Activated T-cell treated with anti-CD3 and anti-CD28 coated beads, Interleukin-2, amount 50 U/mL, for 72 hours (primary cell): ENCODE measurements at regions not wholly inside any gene's neighbourhood (a gene's known extent, or its start where the extent isn't known, plus 50 kb on each side); places are given as distances from the start of the nearest gene placed in this dataset.

ENCODE experiments used
- ATAC-seq, 2 donors: fragments of 150-1000 bp; cut with Tn5 transposase; replicated peaks in 1 of 2; 2 replicates each; pipeline ENCODE4 v1.10.0; 2021; ENCODE audit warnings: moderate library complexity in 2 of 2, mild to moderate bottlenecking in 1 of 2
- DNase-seq, 2 donors: peaks; one replicate each; pipeline ENCODE4 v3.0.0; 2021 to 2022; ENCODE audit warnings: mixed read lengths in 1 of 2
- H3K27ac Mint-ChIP-seq: one replicate; pipeline ENCODE4 v1.8.0; 2022; ENCODE audit warnings: mild to moderate bottlenecking, moderate library complexity, mixed read lengths
- H3K27me3 Mint-ChIP-seq: one replicate; pipeline ENCODE4 v1.8.0; 2022; ENCODE audit warnings: low read depth, mixed read lengths
- H3K36me3 Mint-ChIP-seq, 2 donors: one replicate each; pipeline ENCODE4 v1.8.0; 2022; ENCODE audit warnings: mixed read lengths in 2 of 2, mild to moderate bottlenecking in 1 of 2; ENCODE audit not compliant: insufficient read depth in 2 of 2
- H3K4me1 Mint-ChIP-seq: one replicate; pipeline ENCODE4 v1.8.0; 2022; ENCODE audit warnings: low read depth, mixed read lengths
- H3K4me3 Mint-ChIP-seq, 2 donors: one replicate each; pipeline ENCODE4 v1.8.0; 2022; ENCODE audit warnings: mild to moderate bottlenecking in 2 of 2, mixed read lengths in 2 of 2, moderate library complexity in 2 of 2
- H3K9me3 Mint-ChIP-seq, 2 donors: one replicate each; pipeline ENCODE4 v1.8.0; 2022; ENCODE audit warnings: mixed read lengths in 2 of 2

- H3K36me3 Mint-ChIP-seq = peaks cover 0 to 3% of the 10 kb centered on the region in 2 donors
- H3K27ac Mint-ChIP-seq = no peak overlapping the region
- DNase-seq (no peak), ATAC-seq (no peak)
- H3K9me3 Mint-ChIP-seq = peaks cover 2 to 8% of the 10 kb centered on the region in 2 donors
- H3K27me3 Mint-ChIP-seq = peaks cover 13% of the 10 kb centered on the region
- no peak overlapping the region for H3K4me3 Mint-ChIP-seq
- peaks cover 4% of the 10 kb centered on the region for H3K4me1 Mint-ChIP-seq
Observed at GRCh38 chr2:206368484-206368883, 74.8 kb upstream of the ADAM23 start.

GRCh38 chr2:206368933-206369569 is 74.3 kb upstream of the ADAM23 start:
- Mint-ChIP-seq H3K27ac (no peak overlapping the region), H3K4me3 (no peak overlapping the region), H3K4me1 (peaks cover 4% of the 10 kb centered on the region), H3K27me3 (peaks cover 12% of the 10 kb centered on the region), H3K36me3 (peaks cover 0 to 3% of the 10 kb centered on the region in 2 donors), H3K9me3 (peaks cover 2 to 8% of the 10 kb centered on the region in 2 donors)
- DNase-seq (no peak), ATAC-seq (peak; percentile 7 to 18)

- no peak overlapping the region for H3K4me3 Mint-ChIP-seq
- DNase-seq (no peak), ATAC-seq (no peak)
- no peak overlapping the region for H3K27ac Mint-ChIP-seq
- H3K36me3 Mint-ChIP-seq = peaks cover 2 to 5% of the 10 kb centered on the region in 2 donors
- peaks cover 7 to 12% of the 10 kb centered on the region in 2 donors for H3K9me3 Mint-ChIP-seq
- no peaks in the 10 kb centered on the region for H3K4me1 Mint-ChIP-seq
- peaks cover 13% of the 10 kb centered on the region for H3K27me3 Mint-ChIP-seq
Observed at GRCh38 chr2:206375956-206376355, 67.4 kb upstream of the ADAM23 start.

- peaks cover 4 to 6% of the 10 kb centered on the region in 2 donors for H3K36me3 Mint-ChIP-seq
- H3K9me3 Mint-ChIP-seq = peaks cover 9 to 10% of the 10 kb centered on the region in 2 donors
- H3K27ac Mint-ChIP-seq = no peak overlapping the region
- no peak for DNase-seq
- H3K4me3 Mint-ChIP-seq = no peak overlapping the region
- no peak for ATAC-seq
- H3K4me1 Mint-ChIP-seq = no peaks in the 10 kb centered on the region
- H3K27me3 Mint-ChIP-seq = peaks cover 13% of the 10 kb centered on the region
Observed at GRCh38 chr2:206378835-206379234, 64.5 kb upstream of the ADAM23 start.

- DNase-seq (no peak), ATAC-seq (no peak)
- H3K27ac Mint-ChIP-seq = no peak overlapping the region
- H3K9me3 Mint-ChIP-seq = peaks cover 9 to 12% of the 10 kb centered on the region in 2 donors
- peaks cover 4 to 7% of the 10 kb centered on the region in 2 donors for H3K36me3 Mint-ChIP-seq
- no peaks in the 10 kb centered on the region for H3K4me1 Mint-ChIP-seq
- H3K27me3 Mint-ChIP-seq = peaks cover 13% of the 10 kb centered on the region
- no peak overlapping the region for H3K4me3 Mint-ChIP-seq
Observed at GRCh38 chr2:206379266-206379665, 64.1 kb upstream of the ADAM23 start.

- ATAC-seq = no peak
Observed at GRCh38 chr2:206379886-206380285, 63.4 kb upstream of the ADAM23 start.

GRCh38 chr2:206381881-206382280 is 61.5 kb upstream of the ADAM23 start:
- H3K27ac Mint-ChIP-seq = no peak overlapping the region
- peaks cover 3 to 7% of the 10 kb centered on the region in 2 donors for H3K9me3 Mint-ChIP-seq
- H3K36me3 Mint-ChIP-seq = peaks cover 2 to 6% of the 10 kb centered on the region in 2 donors
- no peak overlapping the region for H3K4me3 Mint-ChIP-seq
- ATAC-seq = no peak
- H3K4me1 Mint-ChIP-seq = no peaks in the 10 kb centered on the region
- H3K27me3 Mint-ChIP-seq = peaks cover 13% of the 10 kb centered on the region
- no peak for DNase-seq

More at GRCh38 chr2:206379886-206380285, 63.4 kb upstream of the ADAM23 start:
- H3K27me3 Mint-ChIP-seq = peaks cover 13% of the 10 kb centered on the region
- no peak for DNase-seq
- H3K9me3 Mint-ChIP-seq = peaks cover 9 to 15% of the 10 kb centered on the region in 2 donors
- H3K27ac Mint-ChIP-seq = no peak overlapping the region
- H3K36me3 Mint-ChIP-seq = peaks cover 4 to 9% of the 10 kb centered on the region in 2 donors
- no peaks in the 10 kb centered on the region for H3K4me1 Mint-ChIP-seq
- H3K4me3 Mint-ChIP-seq = no peak overlapping the region

GRCh38 chr2:206383669-206384068 is 59.7 kb upstream of the ADAM23 start:
- H3K4me1 Mint-ChIP-seq = no peaks in the 10 kb centered on the region
- no peak overlapping the region for H3K27ac Mint-ChIP-seq
- H3K36me3 Mint-ChIP-seq = peaks cover 2 to 6% of the 10 kb centered on the region in 2 donors
- no peak for ATAC-seq
- H3K4me3 Mint-ChIP-seq = no peak overlapping the region
- H3K9me3 Mint-ChIP-seq = peaks cover 3 to 7% of the 10 kb centered on the region in 2 donors
- no peak for DNase-seq
- peaks cover 13% of the 10 kb centered on the region for H3K27me3 Mint-ChIP-seq

GRCh38 chr2:206387808-206388207 is 55.5 kb upstream of the ADAM23 start:
- ATAC-seq = no peak
- Mint-ChIP-seq H3K27ac (no peak overlapping the region), H3K4me3 (no peak overlapping the region), H3K4me1 (no peaks in the 10 kb centered on the region), H3K9me3 (peaks cover 0 to 4% of the 10 kb centered on the region in 2 donors), H3K27me3 (no peaks in the 10 kb centered on the region), H3K36me3 (peaks cover 2 to 3% of the 10 kb centered on the region in 2 donors)
- no peak for DNase-seq

GRCh38 chr2:206388698-206389097 is 54.6 kb upstream of the ADAM23 start:
- ATAC-seq (no peak), DNase-seq (no peak)
- peaks cover under 1 to 5% of the 10 kb centered on the region in 2 donors for H3K9me3 Mint-ChIP-seq
- H3K4me1 Mint-ChIP-seq = no peaks in the 10 kb centered on the region
- no peaks in the 10 kb centered on the region for H3K27me3 Mint-ChIP-seq
- H3K4me3 Mint-ChIP-seq = no peak overlapping the region
- no peak overlapping the region for H3K27ac Mint-ChIP-seq
- H3K36me3 Mint-ChIP-seq = peaks cover 0 to 3% of the 10 kb centered on the region in 2 donors

- H3K9me3 Mint-ChIP-seq = peaks cover 3 to 8% of the 10 kb centered on the region in 2 donors
- H3K36me3 Mint-ChIP-seq = peaks cover 0 to 3% of the 10 kb centered on the region in 2 donors
- DNase-seq (no peak), ATAC-seq (no peak)
- no peaks in the 10 kb centered on the region for H3K27me3 Mint-ChIP-seq
- no peaks in the 10 kb centered on the region for H3K4me1 Mint-ChIP-seq
- no peak overlapping the region for H3K27ac Mint-ChIP-seq
- H3K4me3 Mint-ChIP-seq = no peak overlapping the region
Observed at GRCh38 chr2:206389164-206389563, 54.2 kb upstream of the ADAM23 start.

GRCh38 chr2:206390181-206390580 is 53.2 kb upstream of the ADAM23 start:
- Mint-ChIP-seq H3K4me3 (no peak overlapping the region), H3K36me3 (no peaks in the 10 kb centered on the region), H3K4me1 (no peaks in the 10 kb centered on the region), H3K27me3 (no peaks in the 10 kb centered on the region), H3K9me3 (peaks cover 3 to 9% of the 10 kb centered on the region in 2 donors), H3K27ac (no peak overlapping the region)
- DNase-seq (no peak), ATAC-seq (no peak)

GRCh38 chr2:206392118-206392517 is 51.2 kb upstream of the ADAM23 start:
- H3K4me1 Mint-ChIP-seq = no peaks in the 10 kb centered on the region
- H3K9me3 Mint-ChIP-seq = peaks cover 3 to 9% of the 10 kb centered on the region in 2 donors
- H3K27ac Mint-ChIP-seq = no peak overlapping the region
- no peak overlapping the region for H3K4me3 Mint-ChIP-seq
- ATAC-seq (peak; percentile 38 to 51), DNase-seq (peak; percentile 19 to 21)
- H3K36me3 Mint-ChIP-seq = no peaks in the 10 kb centered on the region
- H3K27me3 Mint-ChIP-seq = no peaks in the 10 kb centered on the region
